GM19467 (cell line): ENCODE measurements at regions not wholly inside any gene's neighbourhood (a gene's known extent, or its start where the extent isn't known, plus 50 kb on each side); places are given as distances from the start of the nearest gene placed in this dataset.
"Not testable (repeated sequence)": the region's sequence is repeated elsewhere in the genome, so short reads cannot be mapped to it uniquely, and the experiment has no call there.

Experiments used
- ATAC-seq: cut with Tn5 transposase; IDR thresholded peaks from one replicate; pipeline ENCODE4 v1.9.1; 2021; ENCODE audit warnings: mild to moderate bottlenecking, moderate library complexity; ENCODE audit not compliant: unreplicated experiment

DNA sequence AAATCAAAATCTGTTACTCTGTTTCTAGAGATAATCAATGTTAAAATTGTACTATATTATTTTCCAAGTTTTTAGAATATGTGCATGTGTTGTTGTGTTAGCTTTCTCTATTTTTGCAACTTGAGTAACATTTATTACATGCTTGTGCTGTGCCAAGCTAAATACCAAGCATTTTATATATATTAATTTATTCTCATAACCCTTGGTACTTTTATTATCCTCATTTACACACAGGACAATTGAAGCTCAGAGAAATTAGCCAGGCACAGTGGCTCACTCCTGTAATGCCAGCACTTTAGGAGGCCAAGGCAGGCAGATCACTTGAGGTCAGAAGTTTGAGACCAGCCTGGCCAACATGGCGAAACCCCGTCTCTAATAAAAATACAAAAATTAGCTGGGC lies 254.0 kb upstream of the DMRT1 start:
- ATAC-seq = no peak

DNA sequence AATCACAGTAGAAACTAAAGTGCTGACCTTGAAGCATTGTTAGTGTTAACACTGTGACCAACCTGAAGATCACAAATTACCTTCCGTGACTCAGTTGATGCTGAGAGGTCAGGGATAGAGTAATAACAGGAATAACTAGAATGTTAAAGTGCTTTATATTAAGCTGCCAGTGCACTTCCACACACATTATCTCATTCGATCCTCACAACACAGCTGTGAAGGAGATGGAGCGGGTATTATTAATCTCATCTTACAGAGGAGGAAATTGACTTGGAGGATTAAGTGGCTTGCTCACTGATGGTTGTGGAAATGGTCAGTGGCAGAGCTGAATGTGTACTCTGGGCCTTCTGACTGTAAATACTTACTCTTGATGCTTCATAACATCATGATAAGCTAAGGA lies 252.5 kb upstream of the DMRT1 start:
- no peak for ATAC-seq

- ATAC-seq = no peak
Observed at GRCh38 chr9:589723-590122, 251.8 kb upstream of the DMRT1 start.

DNA sequence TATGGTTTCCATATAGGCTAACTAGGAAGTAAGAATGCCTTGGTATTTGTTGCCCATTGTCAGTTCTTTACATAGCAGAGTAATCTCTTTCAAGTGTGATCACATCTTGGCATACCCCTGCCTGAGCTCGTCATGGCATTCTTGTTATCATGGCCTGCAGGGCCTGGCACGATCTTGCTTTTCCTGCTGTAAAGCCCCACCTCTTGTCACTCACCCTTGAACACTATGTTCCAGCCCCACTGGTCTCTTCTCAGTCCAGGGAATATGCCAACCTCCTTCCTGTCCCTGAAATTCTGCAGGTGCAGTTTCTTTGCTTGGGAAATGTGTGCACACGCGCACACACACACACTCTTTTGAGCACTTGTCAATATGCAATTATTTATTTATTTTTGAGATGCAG lies 250.2 kb upstream of the DMRT1 start:
- ATAC-seq = no peak

- no peak for ATAC-seq
Observed at GRCh38 chr9:592225-592624, 249.3 kb upstream of the DMRT1 start.

DNA sequence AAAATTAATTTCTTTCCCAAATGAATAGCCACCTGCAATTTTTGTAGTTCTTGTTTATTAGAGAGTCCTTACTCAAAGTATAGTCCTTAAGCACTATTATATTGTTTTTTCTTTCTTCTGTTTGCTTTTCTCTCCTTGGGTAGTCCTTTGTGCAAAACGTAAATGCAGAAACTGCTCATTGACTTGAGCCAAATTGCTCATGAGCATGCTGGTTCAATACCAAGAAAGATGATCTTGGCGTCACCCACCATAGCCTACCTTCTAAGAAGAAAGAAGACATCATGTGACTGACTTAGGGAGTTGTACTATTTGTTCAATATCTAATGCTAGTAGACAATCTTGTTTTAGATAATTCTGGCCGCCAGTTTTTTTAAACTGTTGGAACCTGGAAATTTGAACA lies 248.8 kb upstream of the DMRT1 start:
- ATAC-seq = no peak

DNA sequence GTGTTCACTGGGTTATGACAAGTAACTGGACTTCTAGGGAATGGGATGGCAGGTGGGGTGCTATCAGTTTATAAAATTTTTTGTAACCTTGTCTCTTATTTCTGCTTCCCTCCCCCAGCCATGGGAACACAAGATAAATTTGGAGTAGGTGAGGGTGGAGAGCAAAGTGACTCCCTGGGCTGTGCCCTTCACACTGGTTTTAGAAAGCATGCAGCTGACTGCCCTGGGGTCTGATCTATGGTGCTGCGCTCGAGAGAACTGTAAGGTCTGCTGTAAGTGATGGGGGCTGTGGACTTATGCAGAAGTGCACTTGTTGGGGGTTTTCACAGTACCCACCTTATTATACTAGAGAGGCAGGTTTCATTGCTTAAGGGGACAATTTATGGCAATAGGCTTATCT lies 247.7 kb upstream of the DMRT1 start:
- no peak for ATAC-seq

- no peak for ATAC-seq
Observed at GRCh38 chr9:596703-597102, 244.8 kb upstream of the DMRT1 start.

GRCh38 chr9:600006-600405 lies 241.5 kb upstream of the DMRT1 start:
- no peak for ATAC-seq

GRCh38 chr9:602716-603115 lies 238.8 kb upstream of the DMRT1 start:
- no peak for ATAC-seq

DNA sequence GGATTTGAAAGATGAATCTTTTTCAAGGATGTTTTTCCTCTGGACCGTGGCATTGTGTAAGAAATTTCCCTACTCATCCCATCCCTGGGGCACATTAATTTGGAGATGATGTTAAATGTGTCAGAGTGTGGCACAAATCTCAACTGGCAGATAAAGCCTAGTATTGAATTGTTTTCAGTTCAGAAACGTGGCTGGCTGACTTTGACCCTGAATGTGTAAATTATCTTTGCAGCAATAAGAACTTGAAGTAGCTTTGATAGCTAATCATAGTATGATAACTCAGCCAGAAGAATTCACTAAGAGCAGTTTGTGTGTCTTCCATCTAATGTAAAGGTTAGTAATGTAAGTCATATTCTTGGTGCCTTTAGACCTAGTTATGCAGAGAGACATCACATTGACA lies 238.4 kb upstream of the DMRT1 start:
- ATAC-seq = no peak

DNA sequence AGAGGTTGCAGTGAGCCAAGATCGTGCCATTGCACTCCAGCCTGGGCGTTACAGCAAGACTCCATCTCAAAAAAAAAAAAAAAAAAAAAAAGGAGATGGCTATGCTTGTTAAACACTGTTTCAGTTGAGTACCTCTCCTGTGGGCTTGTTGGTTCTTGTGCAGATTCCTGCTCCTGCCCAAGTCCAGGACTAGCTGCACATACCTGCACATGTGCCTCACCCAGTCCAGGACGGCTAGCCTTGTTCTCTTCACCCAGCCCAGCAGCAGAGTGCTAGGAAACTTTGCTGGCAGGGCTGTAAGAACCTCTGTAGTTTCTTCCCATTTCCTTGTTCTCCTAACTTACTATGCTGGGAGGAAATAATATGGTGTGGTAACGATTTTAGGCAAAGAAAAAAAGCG lies 234.1 kb upstream of the DMRT1 start:
- no peak for ATAC-seq

DNA sequence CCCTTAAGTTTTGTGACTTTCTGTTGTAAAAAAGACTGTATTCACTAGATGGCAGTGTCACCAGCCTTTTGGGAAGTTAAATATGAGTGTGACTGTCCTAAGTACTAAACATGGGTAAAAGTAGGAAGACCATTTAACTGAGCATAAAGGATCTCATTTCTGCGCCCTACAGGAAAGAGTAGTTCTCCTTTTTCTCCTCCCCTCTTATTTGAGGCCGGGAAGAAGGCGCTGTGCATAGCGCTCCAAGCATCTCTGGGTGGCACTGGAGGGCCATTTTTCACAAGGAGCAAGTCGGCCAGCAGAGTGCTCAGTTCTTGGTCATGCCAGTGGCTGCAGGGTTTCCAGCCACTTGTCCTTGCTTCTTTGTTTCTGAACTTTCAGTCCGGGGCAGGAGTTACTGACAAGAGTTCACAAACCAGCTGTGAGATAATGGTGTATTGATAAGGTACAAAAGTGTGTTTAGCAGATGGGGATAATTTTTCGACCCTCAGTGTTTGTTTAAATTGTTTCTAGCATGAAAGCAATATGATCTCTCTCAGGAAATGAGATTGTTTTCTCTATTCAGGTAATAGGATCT lies 227.6 kb upstream of the DMRT1 start:
- no peak for ATAC-seq

DNA sequence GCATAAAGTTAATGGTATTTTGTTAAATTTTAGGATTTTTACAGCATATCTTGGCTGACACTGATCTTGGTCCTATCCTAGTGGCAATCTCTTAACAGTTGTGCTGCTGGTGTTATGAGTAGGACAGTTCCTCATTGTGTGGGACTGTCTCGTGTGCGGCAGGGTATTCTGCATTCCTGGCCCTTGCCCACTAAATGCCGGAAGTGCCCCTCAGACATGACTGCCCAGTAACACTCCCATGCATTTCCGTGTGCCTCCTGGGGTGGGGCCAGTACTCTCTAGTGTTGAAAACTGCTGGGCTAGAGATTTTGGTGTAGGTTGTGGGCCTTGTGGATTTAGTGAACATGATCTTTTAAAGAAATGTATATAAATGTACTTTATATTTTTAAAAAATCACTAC lies 227.1 kb upstream of the DMRT1 start:
- no peak for ATAC-seq

- ATAC-seq = no peak
Observed at GRCh38 chr9:615756-616155, 225.7 kb upstream of the DMRT1 start.

- no peak for ATAC-seq
Observed at GRCh38 chr9:616694-617093, 224.8 kb upstream of the DMRT1 start.

GRCh38 chr9:617445-618085 lies 223.9 kb upstream of the DMRT1 start:
- ATAC-seq = no peak

DNA sequence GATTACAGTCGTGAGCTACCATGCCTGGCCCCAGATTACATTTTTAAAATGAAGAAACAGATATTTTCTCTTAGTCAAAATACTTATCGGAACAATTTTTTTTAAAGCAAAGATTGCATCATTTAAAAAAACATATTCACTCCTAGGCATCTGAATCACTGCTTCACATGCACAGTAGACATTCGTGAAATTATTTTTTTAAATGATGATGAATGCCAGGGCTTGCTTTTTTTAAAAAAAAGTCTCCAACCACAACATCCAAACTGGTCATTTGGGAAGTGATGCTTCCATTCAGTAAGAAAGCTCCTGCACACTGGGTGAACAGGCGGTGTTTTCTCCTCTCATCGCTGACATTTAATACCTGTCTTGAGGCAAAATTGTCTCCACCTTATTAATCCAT lies 223.0 kb upstream of the DMRT1 start:
- ATAC-seq = no peak

GRCh38 chr9:621201-621855 lies 220.2 kb upstream of the DMRT1 start:
- ATAC-seq = no peak

DNA sequence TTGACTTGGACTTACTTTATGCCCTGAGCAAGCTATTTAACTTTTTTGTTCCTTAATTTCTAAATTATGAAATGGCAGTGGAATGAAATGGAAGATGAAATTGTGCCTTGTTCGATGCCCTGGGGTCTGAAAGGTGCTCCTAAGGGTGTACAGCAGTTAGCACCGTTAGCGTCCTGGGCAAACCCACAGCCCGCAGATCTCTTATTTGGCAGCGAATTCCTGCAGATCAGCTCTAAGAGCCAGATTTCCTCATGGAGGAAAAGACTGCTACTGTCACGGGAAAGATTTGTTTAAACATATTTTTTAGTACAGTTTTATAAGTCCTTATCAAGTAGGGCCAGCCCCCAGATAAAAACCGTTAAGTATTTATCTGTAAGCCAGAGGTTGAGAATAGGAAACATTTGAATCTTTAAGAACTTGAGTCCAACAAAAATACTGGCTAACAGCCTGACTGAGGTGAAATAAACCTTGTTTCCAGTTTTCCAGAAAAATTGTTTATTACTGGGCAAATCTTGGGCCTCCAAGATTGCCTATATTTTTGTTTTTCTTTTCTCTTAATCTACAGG lies 216.5 kb upstream of the DMRT1 start:
- no peak for ATAC-seq

- no peak for ATAC-seq
Observed at GRCh38 chr9:625613-626012, 215.9 kb upstream of the DMRT1 start.

- not testable (repeated sequence) for ATAC-seq
Observed at GRCh38 chr9:626114-626513, 215.4 kb upstream of the DMRT1 start.
